ENCODE measurements at regions not wholly inside any gene's neighbourhood (a gene's known extent, or its start where the extent isn't known, plus 50 kb on each side); places are given as distances from the start of the nearest gene placed in this dataset.

- no peaks in the 10 kb centered on the region for H3K27me3 Mint-ChIP-seq
- no peaks in the 10 kb centered on the region for H3K9me3 ChIP-seq
- CTCF ChIA-PET = interaction anchor here in 1 of 2 donors (0.6 kb wide), 1 partner anchor 28 kb away, joined by 6 read pairs; no protein-coding TSS in a partner anchor
These were observed 135.6 kb downstream of the SOX2 start for GRCh38 chr3:181847276-181847675.

GRCh38 chr3:181851063-181851462 lies 139.3 kb downstream of the SOX2 start:
- no peak for ATAC-seq (replicated peaks in 1 of 4)
- H3K4me1 ChIP-seq (ENCODE audit: control insufficient read depth in 1 of 2, extremely low read depth in 1 of 2, insufficient read depth in 2 of 2, low read length in 2 of 2) = no peaks in the 10 kb centered on the region
- H3K36me3 ChIP-seq (ENCODE audit: control insufficient read depth in 2 of 2, extremely low read depth in 1 of 2, insufficient read depth in 1 of 2, low read length in 1 of 2) = no peaks in the 10 kb centered on the region
- ChIA-PET CTCF (no interaction called here), POLR2A (no interaction called here)
- DNase-seq = no peak
- Mint-ChIP-seq H3K27me3 (no peaks in the 10 kb centered on the region), H3K36me3 (no peaks in the 10 kb centered on the region), H3K4me3 (no peak overlapping the region), H3K4me1 (no peaks in the 10 kb centered on the region), H3K27ac (no peak overlapping the region), H3K9me3 (no peaks in the 10 kb centered on the region)
- H3K27me3 ChIP-seq (replicated peaks in 1 of 2; ENCODE audit: control insufficient read depth in 2 of 2, extremely low read depth in 1 of 2, insufficient read depth in 2 of 2, low read length in 1 of 2) = no peaks in the 10 kb centered on the region
- no peak overlapping the region for H3K4me3 ChIP-seq (ENCODE audit: control insufficient read depth in 1 of 2, extremely low read depth in 1 of 2, low read length in 1 of 2)
- no CpG with 5 or more reads among the region's 4 CpGs for WGBS (ENCODE audit: insufficient coverage)
- H3K27ac ChIP-seq (ENCODE audit: low read length) = no peak overlapping the region
- H3K9me3 ChIP-seq = no peaks in the 10 kb centered on the region

More at GRCh38 chr3:181847276-181847675, 135.6 kb downstream of the SOX2 start:
- Histone ChIP-seq H3K27me3 (replicated peaks in 1 of 2; ENCODE audit: control insufficient read depth in 2 of 2, extremely low read depth in 1 of 2, insufficient read depth in 2 of 2, low read length in 1 of 2) (no peaks in the 10 kb centered on the region), H3K4me3 (ENCODE audit: control insufficient read depth in 1 of 2, extremely low read depth in 1 of 2, low read length in 1 of 2) (no peak overlapping the region), H3K4me1 (ENCODE audit: control insufficient read depth in 1 of 2, extremely low read depth in 1 of 2, insufficient read depth in 2 of 2, low read length in 2 of 2) (no peaks in the 10 kb centered on the region), H3K36me3 (ENCODE audit: control insufficient read depth in 2 of 2, extremely low read depth in 1 of 2, insufficient read depth in 1 of 2, low read length in 1 of 2) (no peaks in the 10 kb centered on the region), H3K27ac (ENCODE audit: low read length) (no peak overlapping the region)
- Mint-ChIP-seq H3K27ac (no peak overlapping the region), H3K4me3 (no peak overlapping the region), H3K4me1 (no peaks in the 10 kb centered on the region), H3K36me3 (no peaks in the 10 kb centered on the region), H3K9me3 (no peaks in the 10 kb centered on the region)
- POLR2A ChIA-PET = no interaction called here
- WGBS (ENCODE audit: insufficient coverage) = no CpG with 5 or more reads among the region's 3 CpGs
- ATAC-seq (replicated peaks in 1 of 4) (no peak), DNase-seq (no peak)

GRCh38 chr3:181855825-181856224 lies 144.1 kb downstream of the SOX2 start:
- H3K4me3 Mint-ChIP-seq = no peak overlapping the region
- POLR2A ChIA-PET = no interaction called here
- no peaks in the 10 kb centered on the region for H3K9me3 Mint-ChIP-seq
- H3K36me3 Mint-ChIP-seq = no peaks in the 10 kb centered on the region
- no peaks in the 10 kb centered on the region for H3K27me3 Mint-ChIP-seq
- ATAC-seq (replicated peaks in 1 of 4) (peak in 1 of 4 experiments; percentile 17), DNase-seq (no peak)
- 92% methylated on average over 2 of the region's 2 CpGs for WGBS (ENCODE audit: insufficient coverage)
- H3K4me1 Mint-ChIP-seq = no peaks in the 10 kb centered on the region
- Histone ChIP-seq H3K27ac (ENCODE audit: low read length) (no peak overlapping the region), H3K27me3 (replicated peaks in 1 of 2; ENCODE audit: control insufficient read depth in 2 of 2, extremely low read depth in 1 of 2, insufficient read depth in 2 of 2, low read length in 1 of 2) (no peaks in the 10 kb centered on the region), H3K36me3 (ENCODE audit: control insufficient read depth in 2 of 2, extremely low read depth in 1 of 2, insufficient read depth in 1 of 2, low read length in 1 of 2) (no peaks in the 10 kb centered on the region), H3K4me3 (ENCODE audit: control insufficient read depth in 1 of 2, extremely low read depth in 1 of 2, low read length in 1 of 2) (no peak overlapping the region), H3K9me3 (no peaks in the 10 kb centered on the region), H3K4me1 (ENCODE audit: control insufficient read depth in 1 of 2, extremely low read depth in 1 of 2, insufficient read depth in 2 of 2, low read length in 2 of 2) (no peaks in the 10 kb centered on the region)
- H3K27ac Mint-ChIP-seq = no peak overlapping the region
- CTCF ChIA-PET = no interaction called here

GRCh38 chr3:181859518-181859917 lies 147.8 kb downstream of the SOX2 start:
- Histone ChIP-seq H3K27me3 (replicated peaks in 1 of 2; ENCODE audit: control insufficient read depth in 2 of 2, extremely low read depth in 1 of 2, insufficient read depth in 2 of 2, low read length in 1 of 2) (no peaks in the 10 kb centered on the region), H3K4me3 (ENCODE audit: control insufficient read depth in 1 of 2, extremely low read depth in 1 of 2, low read length in 1 of 2) (no peak overlapping the region), H3K9me3 (no peaks in the 10 kb centered on the region), H3K36me3 (ENCODE audit: control insufficient read depth in 2 of 2, extremely low read depth in 1 of 2, insufficient read depth in 1 of 2, low read length in 1 of 2) (no peaks in the 10 kb centered on the region), H3K27ac (ENCODE audit: low read length) (no peak overlapping the region), H3K4me1 (ENCODE audit: control insufficient read depth in 1 of 2, extremely low read depth in 1 of 2, insufficient read depth in 2 of 2, low read length in 2 of 2) (no peaks in the 10 kb centered on the region)
- DNase-seq = no peak
- no CpG with 5 or more reads among the region's 4 CpGs for WGBS (ENCODE audit: insufficient coverage)
- H3K27ac Mint-ChIP-seq = no peak overlapping the region
- H3K9me3 Mint-ChIP-seq = peaks cover 0 to 5% (median 0%) of the 10 kb centered on the region in 3 donors
- ATAC-seq (replicated peaks in 1 of 4) = no peak
- ChIA-PET CTCF (no interaction called here), POLR2A (interaction anchor here in 1 of 2 donors (0.6 kb wide), 1 partner anchor 11 kb away, joined by 3 read pairs; no protein-coding TSS in a partner anchor)
- H3K36me3 Mint-ChIP-seq = no peaks in the 10 kb centered on the region
- no peaks in the 10 kb centered on the region for H3K4me1 Mint-ChIP-seq
- H3K27me3 Mint-ChIP-seq = no peaks in the 10 kb centered on the region
- H3K4me3 Mint-ChIP-seq = no peak overlapping the region

- no peaks in the 10 kb centered on the region for H3K4me1 ChIP-seq (ENCODE audit: control insufficient read depth in 1 of 2, extremely low read depth in 1 of 2, insufficient read depth in 2 of 2, low read length in 2 of 2)
- no peaks in the 10 kb centered on the region for H3K36me3 Mint-ChIP-seq
- POLR2A ChIA-PET = no interaction called here
- H3K27ac ChIP-seq (ENCODE audit: low read length) = no peak overlapping the region
- no CpG with 5 or more reads among the region's 1 CpG for WGBS (ENCODE audit: insufficient coverage)
- H3K27me3 Mint-ChIP-seq = no peaks in the 10 kb centered on the region
- ATAC-seq (replicated peaks in 1 of 4) (no peak), DNase-seq (no peak)
- CTCF ChIA-PET = no interaction called here
- H3K9me3 ChIP-seq = no peaks in the 10 kb centered on the region
- no peaks in the 10 kb centered on the region for H3K36me3 ChIP-seq (ENCODE audit: control insufficient read depth in 2 of 2, extremely low read depth in 1 of 2, insufficient read depth in 1 of 2, low read length in 1 of 2)
- H3K27ac Mint-ChIP-seq = no peak overlapping the region
- no peaks in the 10 kb centered on the region for H3K27me3 ChIP-seq (replicated peaks in 1 of 2; ENCODE audit: control insufficient read depth in 2 of 2, extremely low read depth in 1 of 2, insufficient read depth in 2 of 2, low read length in 1 of 2)
- no peaks in the 10 kb centered on the region for H3K4me1 Mint-ChIP-seq
- peaks cover 0 to 5% (median 0%) of the 10 kb centered on the region in 3 donors for H3K9me3 Mint-ChIP-seq
- H3K4me3 Mint-ChIP-seq = no peak overlapping the region
- no peak overlapping the region for H3K4me3 ChIP-seq (ENCODE audit: control insufficient read depth in 1 of 2, extremely low read depth in 1 of 2, low read length in 1 of 2)
These were observed 148.5 kb downstream of the SOX2 start for GRCh38 chr3:181860235-181860634.

- ATAC-seq (replicated peaks in 1 of 4) (no peak), DNase-seq (no peak)
- Histone ChIP-seq H3K27ac (ENCODE audit: low read length) (no peak overlapping the region), H3K36me3 (ENCODE audit: control insufficient read depth in 2 of 2, extremely low read depth in 1 of 2, insufficient read depth in 1 of 2, low read length in 1 of 2) (no peaks in the 10 kb centered on the region), H3K4me3 (ENCODE audit: control insufficient read depth in 1 of 2, extremely low read depth in 1 of 2, low read length in 1 of 2) (no peak overlapping the region), H3K4me1 (ENCODE audit: control insufficient read depth in 1 of 2, extremely low read depth in 1 of 2, insufficient read depth in 2 of 2, low read length in 2 of 2) (no peaks in the 10 kb centered on the region), H3K9me3 (no peaks in the 10 kb centered on the region), H3K27me3 (replicated peaks in 1 of 2; ENCODE audit: control insufficient read depth in 2 of 2, extremely low read depth in 1 of 2, insufficient read depth in 2 of 2, low read length in 1 of 2) (no peaks in the 10 kb centered on the region)
- POLR2A ChIA-PET = no interaction called here
- Mint-ChIP-seq H3K27me3 (peaks cover 0 to 3% of the 10 kb centered on the region in 2 donors), H3K27ac (no peak overlapping the region), H3K36me3 (no peaks in the 10 kb centered on the region), H3K9me3 (peaks cover 0 to 5% (median 0%) of the 10 kb centered on the region in 3 donors), H3K4me1 (no peaks in the 10 kb centered on the region), H3K4me3 (no peak overlapping the region)
- WGBS (ENCODE audit: insufficient coverage) = 100% methylated on average over 2 of the region's 3 CpGs
- CTCF ChIA-PET = no interaction called here
These were observed 150.8 kb downstream of the SOX2 start for GRCh38 chr3:181862502-181862901.

- Mint-ChIP-seq H3K27me3 (peaks cover 0 to 3% of the 10 kb centered on the region in 2 donors), H3K4me3 (no peak overlapping the region), H3K9me3 (peaks cover 0 to 4% (median 0%) of the 10 kb centered on the region in 3 donors), H3K4me1 (no peaks in the 10 kb centered on the region), H3K27ac (no peak overlapping the region), H3K36me3 (no peaks in the 10 kb centered on the region)
- ChIA-PET CTCF (no interaction called here), POLR2A (no interaction called here)
- Histone ChIP-seq H3K27ac (ENCODE audit: low read length) (no peak overlapping the region), H3K36me3 (ENCODE audit: control insufficient read depth in 2 of 2, extremely low read depth in 1 of 2, insufficient read depth in 1 of 2, low read length in 1 of 2) (no peaks in the 10 kb centered on the region), H3K27me3 (replicated peaks in 1 of 2; ENCODE audit: control insufficient read depth in 2 of 2, extremely low read depth in 1 of 2, insufficient read depth in 2 of 2, low read length in 1 of 2) (peaks cover 0 to 4% of the 10 kb centered on the region in 2 experiments), H3K4me1 (ENCODE audit: control insufficient read depth in 1 of 2, extremely low read depth in 1 of 2, insufficient read depth in 2 of 2, low read length in 2 of 2) (no peaks in the 10 kb centered on the region), H3K9me3 (no peaks in the 10 kb centered on the region), H3K4me3 (ENCODE audit: control insufficient read depth in 1 of 2, extremely low read depth in 1 of 2, low read length in 1 of 2) (no peak overlapping the region)
- 71% methylated on average over 1 of the region's 4 CpGs for WGBS (ENCODE audit: insufficient coverage)
- DNase-seq (no peak), ATAC-seq (replicated peaks in 1 of 4) (no peak)
These were observed 156.9 kb downstream of the SOX2 start for GRCh38 chr3:181868576-181869082.
